ENCODE measurements at regions not wholly inside any gene's neighbourhood (a gene's known extent, or its start where the extent isn't known, plus 50 kb on each side); places are given as distances from the start of the nearest gene placed in this dataset.

DNA sequence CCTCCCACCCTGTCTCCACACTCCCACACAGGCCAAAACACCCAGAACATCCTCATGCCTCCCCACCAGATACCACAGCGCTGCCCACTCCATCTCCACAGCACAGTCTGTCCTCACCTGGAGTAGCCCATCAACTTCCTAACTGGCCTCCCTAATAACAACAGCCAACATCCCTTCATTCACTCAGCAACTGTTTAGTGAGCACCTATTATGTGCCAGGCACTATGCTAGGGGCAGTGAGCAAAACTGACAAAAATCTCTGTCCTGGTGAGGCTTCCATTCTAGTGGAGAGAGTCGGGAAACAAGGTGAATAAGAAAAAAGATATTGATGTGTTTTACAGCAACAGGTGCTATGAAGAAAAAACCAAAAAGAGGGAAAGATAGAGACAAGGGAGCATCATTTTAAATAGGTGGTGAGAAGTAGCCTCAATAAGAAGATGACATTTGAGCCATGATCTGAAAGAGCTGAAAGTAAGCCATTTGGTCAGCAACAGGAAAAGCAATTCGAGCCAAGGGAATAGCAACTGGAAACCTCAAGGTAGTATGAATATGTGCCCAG, 523.9 kb downstream of the SHQ1 start:
- Histone ChIP-seq H3K27me3 (ENCODE audit: insufficient read depth, poor library complexity, severe bottlenecking) (no peaks in the 10 kb centered on the region), H3K27ac (ENCODE audit: poor library complexity, severe bottlenecking) (no peak overlapping the region), H3K9me3 (ENCODE audit: severe bottlenecking) (no peaks in the 10 kb centered on the region), H3K4me3 (ENCODE audit: severe bottlenecking) (no peak overlapping the region), H3K36me3 (ENCODE audit: low read depth) (no peaks in the 10 kb centered on the region), H3K4me1 (ENCODE audit: insufficient read depth, poor library complexity, severe bottlenecking) (no peaks in the 10 kb centered on the region)
- no peak for ATAC-seq (ENCODE audit: low read depth)
- TF ChIP-seq, protein P1, sequence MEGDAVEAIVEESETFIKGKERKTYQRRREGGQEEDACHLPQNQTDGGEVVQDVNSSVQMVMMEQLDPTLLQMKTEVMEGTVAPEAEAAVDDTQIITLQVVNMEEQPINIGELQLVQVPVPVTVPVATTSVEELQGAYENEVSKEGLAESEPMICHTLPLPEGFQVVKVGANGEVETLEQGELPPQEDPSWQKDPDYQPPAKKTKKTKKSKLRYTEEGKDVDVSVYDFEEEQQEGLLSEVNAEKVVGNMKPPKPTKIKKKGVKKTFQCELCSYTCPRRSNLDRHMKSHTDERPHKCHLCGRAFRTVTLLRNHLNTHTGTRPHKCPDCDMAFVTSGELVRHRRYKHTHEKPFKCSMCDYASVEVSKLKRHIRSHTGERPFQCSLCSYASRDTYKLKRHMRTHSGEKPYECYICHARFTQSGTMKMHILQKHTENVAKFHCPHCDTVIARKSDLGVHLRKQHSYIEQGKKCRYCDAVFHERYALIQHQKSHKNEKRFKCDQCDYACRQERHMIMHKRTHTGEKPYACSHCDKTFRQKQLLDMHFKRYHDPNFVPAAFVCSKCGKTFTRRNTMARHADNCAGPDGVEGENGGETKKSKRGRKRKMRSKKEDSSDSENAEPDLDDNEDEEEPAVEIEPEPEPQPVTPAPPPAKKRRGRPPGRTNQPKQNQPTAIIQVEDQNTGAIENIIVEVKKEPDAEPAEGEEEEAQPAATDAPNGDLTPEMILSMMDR (IDR thresholded peaks at IDR 0.05; ENCODE audit: poor library complexity, severe bottlenecking) = no peak
- no peak for DNase-seq (ENCODE audit: low spot score)

DNA sequence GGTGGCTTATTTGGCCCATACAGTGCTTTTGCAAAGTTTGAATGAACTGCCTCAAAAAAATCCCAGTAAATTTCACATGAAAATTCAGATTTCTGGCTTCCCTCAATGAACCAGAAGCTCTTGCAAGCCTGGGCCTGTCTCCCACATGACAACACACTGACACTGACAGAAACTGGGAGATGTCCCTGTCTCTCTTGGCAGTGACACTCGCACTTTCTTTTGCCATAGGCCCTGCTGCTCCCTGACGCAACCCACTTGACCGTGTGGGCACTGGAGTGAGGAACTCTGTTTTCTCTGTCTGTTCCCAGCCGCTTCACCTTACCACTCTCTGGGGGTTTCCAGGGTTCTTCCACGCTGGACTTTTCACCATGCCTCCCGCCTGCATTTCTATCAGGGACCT, 524.5 kb downstream of the SHQ1 start:
- Histone ChIP-seq H3K4me1 (ENCODE audit: insufficient read depth, poor library complexity, severe bottlenecking) (no peaks in the 10 kb centered on the region), H3K36me3 (ENCODE audit: low read depth) (no peaks in the 10 kb centered on the region), H3K4me3 (ENCODE audit: severe bottlenecking) (no peak overlapping the region), H3K27me3 (ENCODE audit: insufficient read depth, poor library complexity, severe bottlenecking) (no peaks in the 10 kb centered on the region), H3K9me3 (ENCODE audit: severe bottlenecking) (no peaks in the 10 kb centered on the region), H3K27ac (ENCODE audit: poor library complexity, severe bottlenecking) (no peak overlapping the region)
- TF ChIP-seq, protein P1 (IDR thresholded peaks at IDR 0.05; ENCODE audit: poor library complexity, severe bottlenecking) = no peak
- ATAC-seq (ENCODE audit: low read depth) (no peak), DNase-seq (ENCODE audit: low spot score) (no peak)

DNA sequence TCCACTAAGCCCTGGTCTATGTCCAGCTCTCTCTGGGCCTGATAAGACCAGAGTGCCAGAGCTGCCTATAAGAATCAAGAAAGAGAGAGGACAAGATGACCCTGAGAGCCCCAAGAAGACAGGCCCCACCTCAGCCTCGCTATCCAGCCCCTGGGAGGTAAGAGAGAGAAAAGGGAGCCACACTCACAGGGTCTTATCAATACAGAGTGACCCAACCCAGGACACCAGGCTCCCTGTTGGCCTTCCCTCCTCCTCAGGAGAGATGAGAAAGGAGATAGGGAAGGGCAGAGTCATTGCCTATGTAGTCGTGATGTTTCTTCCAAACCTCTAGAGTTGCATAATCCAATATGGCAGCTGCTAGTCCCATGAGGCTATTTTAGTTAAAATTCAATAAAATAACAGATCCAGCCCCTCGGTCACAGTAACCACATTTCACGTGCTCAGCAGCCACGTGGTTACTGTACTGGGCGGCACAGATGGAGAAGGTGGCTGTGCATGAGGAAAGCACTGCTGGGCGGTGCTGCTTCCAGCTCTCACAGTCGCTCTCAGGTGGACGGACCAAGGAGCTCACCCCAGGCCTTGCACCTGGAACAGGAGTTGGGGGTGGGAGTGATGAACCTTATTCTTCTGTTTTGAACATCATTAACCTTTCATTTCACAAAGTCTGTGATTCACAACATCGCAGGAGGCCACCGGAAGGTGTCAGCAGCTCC, 525.8 kb downstream of the SHQ1 start:
- H3K27ac ChIP-seq (ENCODE audit: poor library complexity, severe bottlenecking) = no peak overlapping the region
- no peaks in the 10 kb centered on the region for H3K36me3 ChIP-seq (ENCODE audit: low read depth)
- no peaks in the 10 kb centered on the region for H3K27me3 ChIP-seq (ENCODE audit: insufficient read depth, poor library complexity, severe bottlenecking)
- no peak overlapping the region for H3K4me3 ChIP-seq (ENCODE audit: severe bottlenecking)
- H3K9me3 ChIP-seq (ENCODE audit: severe bottlenecking) = no peaks in the 10 kb centered on the region
- TF ChIP-seq, protein P1 (IDR thresholded peaks at IDR 0.05; ENCODE audit: poor library complexity, severe bottlenecking) = no peak
- DNase-seq (ENCODE audit: low spot score) (no peak), ATAC-seq (ENCODE audit: low read depth) (no peak)
- no peaks in the 10 kb centered on the region for H3K4me1 ChIP-seq (ENCODE audit: insufficient read depth, poor library complexity, severe bottlenecking)

DNA sequence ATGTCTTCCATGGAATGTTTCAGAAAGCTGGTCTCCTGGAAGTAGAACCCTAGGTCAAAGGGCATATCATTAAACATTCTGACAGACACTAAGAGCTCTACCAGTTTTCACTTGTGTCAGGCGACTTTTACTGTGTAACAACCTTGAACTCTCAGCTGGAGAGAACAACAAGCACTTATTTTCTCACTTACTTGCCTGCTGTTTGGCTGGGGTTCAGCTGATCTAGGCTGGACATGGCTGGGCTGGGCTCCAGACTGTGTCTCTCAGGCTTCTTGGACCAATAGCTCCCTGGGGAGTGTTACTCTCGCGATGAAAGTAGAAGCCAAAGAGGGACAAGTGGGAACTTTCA, 527.3 kb downstream of the SHQ1 start:
- no peaks in the 10 kb centered on the region for H3K4me1 ChIP-seq (ENCODE audit: insufficient read depth, poor library complexity, severe bottlenecking)
- H3K36me3 ChIP-seq (ENCODE audit: low read depth) = no peaks in the 10 kb centered on the region
- H3K27ac ChIP-seq (ENCODE audit: poor library complexity, severe bottlenecking) = no peak overlapping the region
- no peak for DNase-seq (ENCODE audit: low spot score)
- H3K27me3 ChIP-seq (ENCODE audit: insufficient read depth, poor library complexity, severe bottlenecking) = no peaks in the 10 kb centered on the region
- ATAC-seq (ENCODE audit: low read depth) = no peak
- no peaks in the 10 kb centered on the region for H3K9me3 ChIP-seq (ENCODE audit: severe bottlenecking)
- H3K4me3 ChIP-seq (ENCODE audit: severe bottlenecking) = no peak overlapping the region
- TF ChIP-seq, protein P1 (IDR thresholded peaks at IDR 0.05; ENCODE audit: poor library complexity, severe bottlenecking) = no peak
